ENCODE measurements at regions not wholly inside any gene's neighbourhood (a gene's known extent, or its start where the extent isn't known, plus 50 kb on each side); places are given as distances from the start of the nearest gene placed in this dataset.
"Not testable (repeated sequence)": the region's sequence is repeated elsewhere in the genome, so short reads cannot be mapped to it uniquely, and the experiment has no call there.

DNA sequence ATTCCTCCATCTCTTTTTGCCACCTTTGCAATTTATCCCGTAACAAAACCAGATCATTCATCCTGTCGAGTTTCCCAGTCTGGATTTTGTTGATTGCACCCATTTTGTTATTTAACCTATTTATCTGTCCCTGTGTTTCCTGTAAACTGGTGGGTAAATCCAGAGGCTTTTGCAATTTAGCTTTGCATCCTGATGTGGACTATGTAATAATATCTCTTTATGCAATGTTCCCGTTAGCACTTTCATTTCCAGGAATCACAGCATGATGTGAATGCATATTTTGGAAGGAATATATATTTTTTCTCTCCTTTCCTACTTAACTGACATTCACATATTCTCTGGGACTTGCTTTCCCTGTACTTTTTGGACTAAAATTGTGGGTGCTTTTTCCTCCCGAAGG is 240.3 kb upstream of the GAS1 start:
- no peak for DNase-seq
- TF ChIP-seq POLR2A (IDR thresholded peaks at IDR 0.05; ENCODE audit: low read length) (no peak), GATA1 (IDR thresholded peaks at IDR 0.05; ENCODE audit: low read depth, low read length) (no peak)

DNA sequence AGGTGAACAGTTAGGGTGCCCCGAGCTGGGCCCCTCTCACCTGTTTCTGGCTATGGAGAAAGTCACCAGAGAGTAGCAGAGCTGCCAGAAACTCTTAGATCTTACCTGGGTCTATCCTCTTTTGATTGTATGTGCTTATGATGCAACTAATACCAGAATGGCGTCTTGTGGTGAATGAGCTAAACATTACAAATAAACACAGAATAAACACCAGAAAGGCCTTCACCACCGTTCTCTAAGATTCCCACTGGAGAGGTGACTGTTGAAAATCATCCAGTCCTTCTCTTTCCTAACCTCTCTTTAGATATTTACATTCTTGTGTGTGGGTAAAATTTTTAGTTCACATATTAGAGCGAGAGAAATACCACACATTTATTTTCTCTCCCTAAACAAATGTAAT is 241.7 kb upstream of the GAS1 start:
- no peak for TF ChIP-seq POLR2A (IDR thresholded peaks at IDR 0.05; ENCODE audit: low read length)
- no peak for TF ChIP-seq GATA1 (IDR thresholded peaks at IDR 0.05; ENCODE audit: low read depth, low read length)
- DNase-seq = no peak

DNA sequence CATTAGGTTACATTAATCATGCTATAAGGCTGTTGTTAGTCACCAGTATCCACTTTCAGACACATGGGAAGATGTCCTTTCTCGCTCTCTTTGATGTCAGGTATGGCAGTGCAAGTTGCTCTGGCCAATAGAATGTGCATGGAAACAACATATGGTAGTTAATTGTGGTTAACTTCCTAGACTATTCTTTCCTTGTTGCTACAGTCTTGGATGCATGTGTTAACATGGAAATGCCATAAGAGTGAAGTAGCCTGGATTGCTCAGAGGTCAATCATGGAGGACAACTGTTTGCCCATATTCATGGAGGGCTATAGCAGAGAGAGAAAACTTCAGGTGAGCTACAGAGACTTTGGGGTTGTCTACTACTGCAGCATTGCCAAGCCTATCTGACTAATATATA is 245.8 kb upstream of the GAS1 start:
- no peak for TF ChIP-seq POLR2A (IDR thresholded peaks at IDR 0.05; ENCODE audit: low read length)
- no peak for TF ChIP-seq GATA1 (IDR thresholded peaks at IDR 0.05; ENCODE audit: low read depth, low read length)
- no peak for DNase-seq

DNA sequence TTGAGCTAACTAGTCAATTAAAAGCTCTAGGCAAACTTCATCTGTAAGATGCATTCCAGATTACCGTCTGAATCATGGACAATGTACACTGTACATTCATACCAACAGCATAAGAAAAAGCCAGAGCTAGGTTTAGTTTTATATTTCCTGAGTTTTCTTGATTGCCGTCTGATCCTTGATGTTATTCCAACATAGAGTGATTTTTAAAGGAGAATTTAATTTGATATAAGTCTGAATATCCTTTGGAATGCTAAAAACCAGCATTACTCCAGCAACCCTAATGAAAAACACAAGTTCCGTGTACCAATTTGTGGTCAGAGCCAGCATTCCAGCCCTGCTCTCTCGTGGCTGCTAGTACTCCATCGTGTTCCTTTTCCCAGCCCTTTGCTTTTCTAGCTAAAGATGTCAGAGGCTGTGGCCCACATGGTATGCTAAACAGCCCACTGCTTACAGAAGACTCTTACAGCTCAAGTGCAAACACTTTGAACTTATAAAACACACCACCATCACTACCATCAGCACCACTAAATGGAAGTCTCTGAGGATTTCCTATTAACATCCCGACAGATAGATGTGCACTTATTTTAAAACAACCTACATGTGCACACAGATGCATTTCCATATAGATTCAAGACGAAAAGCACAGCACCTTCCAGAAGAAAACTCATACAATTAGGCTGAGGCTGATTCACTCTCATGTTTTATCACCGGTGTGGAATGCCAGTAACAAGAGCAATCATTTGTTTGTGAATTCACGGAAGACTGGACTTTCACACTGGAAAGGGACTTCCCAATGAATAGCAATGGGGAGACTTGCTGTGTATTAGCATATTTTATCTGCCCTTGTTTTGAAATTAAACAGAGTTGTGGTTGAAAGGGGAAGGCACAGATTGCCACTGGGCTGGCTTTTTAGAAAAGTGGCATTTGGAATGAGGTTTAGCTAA is 246.9 kb upstream of the GAS1 start:
- TF ChIP-seq GATA1 (IDR thresholded peaks at IDR 0.05; ENCODE audit: low read depth, low read length) (no peak), POLR2A (IDR thresholded peaks at IDR 0.05; ENCODE audit: low read length) (no peak)
- no peak for DNase-seq

DNA sequence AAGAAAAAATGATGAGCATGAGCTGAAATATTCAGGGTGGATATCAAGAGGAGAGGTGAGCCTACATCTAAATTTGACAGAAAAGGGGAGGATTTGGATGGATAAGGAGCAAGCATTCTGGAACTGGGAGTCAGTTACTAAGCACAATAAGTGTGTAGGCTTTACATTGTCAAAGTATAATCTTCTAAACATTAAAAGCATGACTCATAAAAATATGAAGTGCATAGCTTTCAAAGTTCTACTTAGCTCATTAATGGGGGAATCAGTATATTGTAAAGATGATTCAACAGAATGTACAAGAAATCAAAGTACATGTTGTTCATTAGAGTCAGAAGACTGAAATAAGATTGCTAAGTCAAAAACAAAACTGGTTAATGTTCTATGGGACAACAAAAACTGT is 248.0 kb upstream of the GAS1 start:
- TF ChIP-seq GATA1 (IDR thresholded peaks at IDR 0.05; ENCODE audit: low read depth, low read length) (no peak), POLR2A (IDR thresholded peaks at IDR 0.05; ENCODE audit: low read length) (no peak)
- no peak for DNase-seq

DNA sequence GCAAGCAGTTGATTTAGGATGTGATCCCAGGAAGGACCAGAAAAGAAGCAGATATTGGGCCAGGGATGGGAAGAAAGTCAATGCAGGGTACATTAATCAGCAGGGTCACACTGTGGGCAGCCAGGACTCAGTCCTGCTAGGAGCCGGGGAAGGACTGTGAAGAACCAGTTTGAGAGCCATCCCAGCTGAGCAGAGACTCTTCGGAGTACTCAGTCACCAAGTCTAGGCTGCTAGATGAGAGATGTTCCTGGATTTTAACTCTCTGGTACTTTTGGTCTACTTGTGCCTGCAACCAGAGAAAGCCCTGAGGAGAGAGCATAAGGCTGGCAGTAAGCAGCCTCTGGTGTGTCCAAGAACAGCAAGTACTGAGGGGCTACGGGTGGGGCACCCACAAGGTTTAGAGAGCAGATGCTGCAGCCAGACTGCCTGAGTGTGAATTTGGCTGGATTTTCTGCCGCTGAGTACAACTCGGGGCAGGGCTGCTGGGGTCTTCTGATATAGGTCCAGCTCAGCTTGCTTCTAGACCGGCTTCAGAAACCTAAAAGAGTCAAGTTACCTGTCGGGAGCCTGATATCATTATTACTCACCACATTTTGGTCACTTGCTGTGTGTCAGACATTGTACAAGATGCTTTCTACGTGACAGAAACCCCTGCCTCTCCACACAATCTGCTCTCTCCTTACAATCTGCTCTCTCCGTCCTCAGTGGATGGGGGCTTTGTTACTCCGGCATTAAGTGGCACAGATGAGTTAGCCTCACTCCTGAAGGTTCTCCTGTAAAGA is 250.2 kb upstream of the GAS1 start:
- DNase-seq = no peak

DNA sequence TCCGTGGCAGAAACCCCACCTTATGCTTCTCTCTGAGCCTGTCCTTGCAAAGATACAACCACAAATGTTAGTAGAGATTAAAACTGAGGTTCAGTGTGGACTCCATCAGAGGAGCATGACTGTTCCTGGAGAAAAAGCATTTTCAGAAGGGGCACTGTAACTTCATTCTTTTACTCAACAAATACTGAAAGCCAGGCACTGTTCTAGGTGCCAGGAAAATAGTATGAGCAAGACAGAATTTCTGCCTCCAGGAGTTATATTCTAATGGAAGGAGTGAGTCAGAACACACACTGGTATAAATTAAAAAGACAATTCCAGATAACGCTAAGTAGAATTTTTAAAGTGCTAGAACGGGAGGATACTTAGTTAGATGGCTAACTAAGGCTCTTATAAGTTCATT is 251.4 kb upstream of the GAS1 start:
- no peak for DNase-seq
- TF ChIP-seq POLR2A (IDR thresholded peaks at IDR 0.05; ENCODE audit: low read length) (no peak), GATA1 (IDR thresholded peaks at IDR 0.05; ENCODE audit: low read depth, low read length) (no peak)

More for the DNA sequence above, 250.2 kb upstream of the GAS1 start:
- no peak for TF ChIP-seq GATA1 (IDR thresholded peaks at IDR 0.05; ENCODE audit: low read depth, low read length)
- no peak for TF ChIP-seq POLR2A (IDR thresholded peaks at IDR 0.05; ENCODE audit: low read length)

DNA sequence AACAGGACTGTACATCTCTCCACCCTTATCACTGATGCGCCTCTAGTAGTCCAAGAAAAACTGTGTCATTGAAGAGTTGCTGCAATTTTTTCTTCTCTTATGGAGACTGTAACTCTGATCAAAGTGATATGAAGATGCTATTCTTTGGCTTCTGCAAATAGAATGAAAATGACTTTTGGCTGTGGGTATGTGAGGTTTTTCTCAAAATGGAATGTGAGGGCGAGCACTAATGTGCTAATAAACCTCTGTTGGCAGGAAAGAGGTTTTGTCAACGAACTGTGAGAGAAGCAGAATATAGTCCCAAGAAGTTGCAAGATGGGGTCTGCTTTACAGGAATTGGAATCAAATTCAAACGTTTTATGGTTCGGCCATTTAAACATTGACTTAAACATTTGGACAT is 252.0 kb upstream of the GAS1 start:
- DNase-seq = no peak
- TF ChIP-seq GATA1 (IDR thresholded peaks at IDR 0.05; ENCODE audit: low read depth, low read length) (no peak), POLR2A (IDR thresholded peaks at IDR 0.05; ENCODE audit: low read length) (no peak)

DNA sequence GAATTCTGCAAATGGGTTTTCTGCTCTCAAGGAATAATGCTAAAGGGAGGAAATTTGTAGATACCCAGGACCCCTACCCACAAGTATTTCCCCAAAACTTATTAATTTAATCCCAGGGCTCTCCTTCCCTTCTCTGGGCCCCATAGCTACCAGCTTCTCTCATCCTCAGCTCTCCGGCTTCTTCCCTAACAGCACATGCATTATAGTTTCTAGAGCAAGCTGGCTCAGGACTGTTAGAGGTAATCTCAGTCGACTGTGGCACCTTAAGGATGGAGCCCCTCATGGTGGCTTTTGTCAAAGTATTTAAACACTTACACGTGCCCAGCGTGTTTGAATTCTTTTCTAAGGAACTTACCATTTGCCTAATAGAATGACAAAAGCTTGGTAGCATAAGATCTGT is 252.5 kb upstream of the GAS1 start:
- DNase-seq = no peak
- TF ChIP-seq POLR2A (IDR thresholded peaks at IDR 0.05; ENCODE audit: low read length) = no peak
- no peak for TF ChIP-seq GATA1 (IDR thresholded peaks at IDR 0.05; ENCODE audit: low read depth, low read length)

DNA sequence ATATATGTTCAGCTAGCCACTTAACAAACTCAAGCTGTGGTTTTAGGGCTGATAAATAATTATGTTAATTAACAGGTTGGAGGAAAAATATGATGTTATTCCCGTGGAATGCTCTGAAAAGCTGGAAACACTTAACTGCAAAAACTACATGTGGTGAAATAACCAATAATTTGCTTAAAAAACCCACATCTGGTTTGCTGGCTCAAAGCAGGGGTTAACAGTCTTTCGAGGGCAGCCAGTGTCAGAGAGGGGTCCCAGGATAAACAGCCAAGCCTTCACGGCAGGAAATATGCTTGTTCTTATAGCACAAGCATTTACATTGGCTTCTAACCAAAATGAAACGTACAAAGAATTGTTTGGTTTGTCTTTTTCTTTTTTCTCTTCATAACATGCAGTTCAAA is 254.0 kb upstream of the GAS1 start:
- TF ChIP-seq POLR2A (IDR thresholded peaks at IDR 0.05; ENCODE audit: low read length) = no peak
- TF ChIP-seq GATA1 (IDR thresholded peaks at IDR 0.05; ENCODE audit: low read depth, low read length) = no peak
- no peak for DNase-seq

DNA sequence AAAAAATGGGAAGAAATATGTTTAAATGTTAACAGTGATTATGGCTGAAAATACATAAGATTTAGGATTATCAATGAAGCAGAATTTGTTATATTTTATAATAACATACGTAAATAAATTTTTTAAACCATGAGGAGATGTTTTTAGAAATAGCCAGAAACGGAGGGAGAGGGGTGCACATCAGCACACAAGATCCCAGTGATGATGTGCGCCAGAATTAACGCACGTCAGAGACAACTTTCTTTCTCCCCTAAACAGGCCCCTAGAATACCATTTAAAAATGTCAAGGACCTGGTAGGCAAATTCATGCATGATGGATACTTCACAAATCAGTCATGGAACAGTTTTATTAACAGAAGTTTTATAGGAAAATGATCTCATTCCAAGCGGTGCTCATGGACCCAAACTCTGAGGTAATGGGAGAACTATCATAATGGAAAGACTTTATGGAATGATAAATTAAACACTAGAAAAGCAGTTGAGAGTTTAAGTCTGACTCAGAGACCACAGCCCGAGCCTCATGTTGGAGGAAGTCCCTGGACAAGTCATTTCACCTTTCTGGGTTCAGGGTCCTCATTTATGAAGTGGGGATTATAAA is 258.9 kb upstream of the GAS1 start:
- TF ChIP-seq POLR2A (IDR thresholded peaks at IDR 0.05; ENCODE audit: low read length) (no peak), GATA1 (IDR thresholded peaks at IDR 0.05; ENCODE audit: low read depth, low read length) (no peak)
- DNase-seq = no peak

DNA sequence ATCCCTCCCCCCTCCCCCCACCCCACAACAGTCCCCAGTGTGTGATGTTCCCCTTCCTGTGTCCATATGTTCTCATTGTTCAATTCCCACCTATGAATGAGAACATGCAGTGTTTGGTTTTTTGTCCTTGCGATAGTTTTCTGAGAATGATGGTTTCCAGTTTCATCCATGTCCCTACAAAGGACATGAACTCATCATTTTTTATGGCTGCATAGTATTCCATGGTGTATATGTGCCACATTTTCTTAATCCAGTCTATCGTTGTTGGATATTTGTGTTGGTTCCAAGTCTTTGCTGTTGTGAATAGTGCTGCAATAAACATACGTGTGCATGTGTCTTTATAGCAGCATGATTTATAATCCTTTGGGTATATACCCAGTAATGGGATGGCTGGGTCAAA is 263.4 kb upstream of the GAS1 start:
- not testable (repeated sequence) for DNase-seq

DNA sequence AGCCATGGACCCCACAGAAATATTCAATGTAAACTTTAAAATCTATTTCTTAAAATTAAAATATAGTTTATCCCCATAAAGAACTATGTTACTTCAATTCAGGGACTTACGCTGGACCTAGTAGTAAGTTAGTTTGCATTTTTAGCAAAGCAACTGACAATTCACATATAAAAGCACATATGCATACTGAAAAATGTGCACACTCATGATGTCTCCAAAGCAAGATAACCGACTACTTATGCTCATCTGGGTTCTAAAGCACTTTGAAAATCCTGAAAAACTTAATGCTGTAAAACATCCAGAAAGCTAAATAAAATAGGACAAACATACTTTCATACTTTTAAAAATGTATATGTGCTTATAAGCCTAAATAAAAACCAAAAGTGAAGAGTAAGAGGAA is 264.4 kb upstream of the GAS1 start:
- no peak for TF ChIP-seq GATA1 (IDR thresholded peaks at IDR 0.05; ENCODE audit: low read depth, low read length)
- no peak for TF ChIP-seq POLR2A (IDR thresholded peaks at IDR 0.05; ENCODE audit: low read length)

DNA sequence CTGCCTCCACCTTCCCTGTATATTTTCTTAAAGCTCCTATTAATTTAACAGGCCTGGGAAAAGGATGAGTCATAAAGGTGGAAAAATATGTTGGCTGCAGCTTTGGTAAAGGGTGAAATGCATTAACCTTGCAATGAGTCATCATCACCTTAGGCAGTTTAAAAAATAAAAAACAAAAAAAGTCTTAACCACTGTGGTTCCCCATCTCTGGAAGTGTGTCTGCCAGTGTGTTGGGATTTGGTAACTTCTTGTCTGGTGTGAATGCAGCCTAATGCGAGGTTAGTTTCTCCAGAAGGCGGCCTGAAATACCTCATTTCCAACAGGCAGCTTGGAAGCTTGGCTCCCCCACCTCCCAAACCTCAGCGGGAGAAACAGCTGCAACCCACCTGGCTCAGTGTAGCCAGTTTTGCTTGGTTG is 265.3 kb upstream of the GAS1 start:
- TF ChIP-seq GATA1 (IDR thresholded peaks at IDR 0.05; ENCODE audit: low read depth, low read length) (no peak), POLR2A (IDR thresholded peaks at IDR 0.05; ENCODE audit: low read length) (no peak)
- no peak for DNase-seq

More for the DNA sequence above, 264.4 kb upstream of the GAS1 start:
- DNase-seq = peak; percentile 11 to 19
